H7 (cell line): ENCODE measurements at regions not wholly inside any gene's neighbourhood (a gene's known extent, or its start where the extent isn't known, plus 50 kb on each side); places are given as distances from the start of the nearest gene placed in this dataset.
A peak's percentile ranks its signal among the peaks of the same experiment; 100 is the strongest.
"Not testable (repeated sequence)": the region's sequence is repeated elsewhere in the genome, so short reads cannot be mapped to it uniquely, and the experiment has no call there.

Experiments used
- DNase-seq: peaks from one replicate; pipeline ENCODE4 v3.0.0; 2012
- H3K27me3 ChIP-seq: 2 replicates; pipeline ENCODE4 v1.6.0; 2011; ENCODE audit warnings: mild to moderate bottlenecking, low read length; ENCODE audit not compliant: control insufficient read depth, insufficient read depth
- H3K36me3 ChIP-seq: replicated peaks from 2 replicates; pipeline ENCODE4 v1.5.1; 2011; ENCODE audit warnings: low read length; ENCODE audit not compliant: control insufficient read depth, insufficient read depth
- H3K4me3 ChIP-seq: 2 replicates; pipeline ENCODE4 v1.5.1; 2011; ENCODE audit warnings: low read depth, mild to moderate bottlenecking, control low read depth, low read length, moderate library complexity; ENCODE audit not compliant: insufficient read depth

GRCh38 chr1:184163674-184164465, 112.3 kb downstream of the TSEN15 start:
- peak; percentile 13 for DNase-seq
- H3K36me3 ChIP-seq: no peaks in the 10 kb centered on the region

GRCh38 chr1:184164536-184164935, 113.0 kb downstream of the TSEN15 start:
- H3K4me3 ChIP-seq: no peak overlapping the region
- DNase-seq: no peak
- no peaks in the 10 kb centered on the region for H3K36me3 ChIP-seq
- H3K27me3 ChIP-seq: no peaks in the 10 kb centered on the region

More at GRCh38 chr1:184163674-184164465, 112.3 kb downstream of the TSEN15 start:
- Histone ChIP-seq H3K27me3 (no peaks in the 10 kb centered on the region), H3K4me3 (no peak overlapping the region)

- Histone ChIP-seq H3K36me3 (no peaks in the 10 kb centered on the region), H3K4me3 (no peak overlapping the region), H3K27me3 (no peaks in the 10 kb centered on the region)
- no peak for DNase-seq
Observed at GRCh38 chr1:184166485-184166884, 115.0 kb downstream of the TSEN15 start.

- no peak for DNase-seq
- Histone ChIP-seq H3K4me3 (no peak overlapping the region), H3K27me3 (no peaks in the 10 kb centered on the region), H3K36me3 (no peaks in the 10 kb centered on the region)
Observed at GRCh38 chr1:184167352-184167751, 115.8 kb downstream of the TSEN15 start.

GRCh38 chr1:184170719-184171118, 119.2 kb downstream of the TSEN15 start:
- H3K27me3 ChIP-seq: no peaks in the 10 kb centered on the region
- H3K36me3 ChIP-seq: no peaks in the 10 kb centered on the region
- H3K4me3 ChIP-seq: no peak overlapping the region
- no peak for DNase-seq

- no peaks in the 10 kb centered on the region for H3K27me3 ChIP-seq
- no peaks in the 10 kb centered on the region for H3K36me3 ChIP-seq
- H3K4me3 ChIP-seq: no peak overlapping the region
- no peak for DNase-seq
Observed at GRCh38 chr1:184176058-184176457, 124.5 kb downstream of the TSEN15 start.

GRCh38 chr1:184181044-184181443, 129.5 kb downstream of the TSEN15 start:
- no peaks in the 10 kb centered on the region for H3K27me3 ChIP-seq
- H3K4me3 ChIP-seq: no peak overlapping the region
- H3K36me3 ChIP-seq: no peaks in the 10 kb centered on the region
- no peak for DNase-seq

- no peak overlapping the region for H3K4me3 ChIP-seq
- DNase-seq: no peak
- H3K27me3 ChIP-seq: no peaks in the 10 kb centered on the region
Observed at GRCh38 chr1:184183919-184184318, 132.4 kb downstream of the TSEN15 start.

GRCh38 chr1:184184614-184185013, 133.1 kb downstream of the TSEN15 start:
- DNase-seq, H3K4me3 ChIP-seq, H3K27me3 ChIP-seq, H3K36me3 ChIP-seq: not testable (repeated sequence)

More at GRCh38 chr1:184183919-184184318, 132.4 kb downstream of the TSEN15 start:
- no peaks in the 10 kb centered on the region for H3K36me3 ChIP-seq

GRCh38 chr1:184185347-184185746, 133.8 kb downstream of the TSEN15 start:
- no peak for DNase-seq
- Histone ChIP-seq H3K36me3 (no peaks in the 10 kb centered on the region), H3K27me3 (no peaks in the 10 kb centered on the region), H3K4me3 (no peak overlapping the region)

- H3K4me3 ChIP-seq: no peak overlapping the region
- no peaks in the 10 kb centered on the region for H3K27me3 ChIP-seq
- no peaks in the 10 kb centered on the region for H3K36me3 ChIP-seq
- DNase-seq: no peak
Observed at GRCh38 chr1:184186167-184186566, 134.6 kb downstream of the TSEN15 start.

GRCh38 chr1:184187097-184187496, 135.6 kb downstream of the TSEN15 start:
- H3K27me3 ChIP-seq: no peaks in the 10 kb centered on the region
- DNase-seq: no peak
- no peaks in the 10 kb centered on the region for H3K36me3 ChIP-seq
- H3K4me3 ChIP-seq: no peak overlapping the region

GRCh38 chr1:184188037-184188436, 136.5 kb downstream of the TSEN15 start:
- DNase-seq: no peak
- Histone ChIP-seq H3K36me3 (no peaks in the 10 kb centered on the region), H3K4me3 (no peak overlapping the region), H3K27me3 (no peaks in the 10 kb centered on the region)

- DNase-seq: no peak
- Histone ChIP-seq H3K36me3 (no peaks in the 10 kb centered on the region), H3K27me3 (no peaks in the 10 kb centered on the region), H3K4me3 (no peak overlapping the region)
Observed at GRCh38 chr1:184189361-184189760, 137.8 kb downstream of the TSEN15 start.

- no peak for DNase-seq
- no peaks in the 10 kb centered on the region for H3K27me3 ChIP-seq
- no peaks in the 10 kb centered on the region for H3K36me3 ChIP-seq
- no peak overlapping the region for H3K4me3 ChIP-seq
Observed at GRCh38 chr1:184190616-184191015, 139.1 kb downstream of the TSEN15 start.
